ENCODE measurements at regions not wholly inside any gene's neighbourhood (a gene's known extent, or its start where the extent isn't known, plus 50 kb on each side); places are given as distances from the start of the nearest gene placed in this dataset.

GRCh38 chr3:161977850-161978249 is 481.2 kb downstream of the OTOL1 start:
- no peak for ATAC-seq (ENCODE audit: low FRiP score in 2 of 2)
- WGBS, 2 donors: 84 to 100% methylated on average over 5 to 9 of the region's 9 CpGs
- TF ChIP-seq POLR2AphosphoS5 (IDR thresholded peaks at IDR 0.05) (no peak), POLR2A (IDR thresholded peaks at IDR 0.05) (no peak), EP300 (IDR thresholded peaks at IDR 0.05) (no peak)
- TF ChIP-seq, protein P1, sequence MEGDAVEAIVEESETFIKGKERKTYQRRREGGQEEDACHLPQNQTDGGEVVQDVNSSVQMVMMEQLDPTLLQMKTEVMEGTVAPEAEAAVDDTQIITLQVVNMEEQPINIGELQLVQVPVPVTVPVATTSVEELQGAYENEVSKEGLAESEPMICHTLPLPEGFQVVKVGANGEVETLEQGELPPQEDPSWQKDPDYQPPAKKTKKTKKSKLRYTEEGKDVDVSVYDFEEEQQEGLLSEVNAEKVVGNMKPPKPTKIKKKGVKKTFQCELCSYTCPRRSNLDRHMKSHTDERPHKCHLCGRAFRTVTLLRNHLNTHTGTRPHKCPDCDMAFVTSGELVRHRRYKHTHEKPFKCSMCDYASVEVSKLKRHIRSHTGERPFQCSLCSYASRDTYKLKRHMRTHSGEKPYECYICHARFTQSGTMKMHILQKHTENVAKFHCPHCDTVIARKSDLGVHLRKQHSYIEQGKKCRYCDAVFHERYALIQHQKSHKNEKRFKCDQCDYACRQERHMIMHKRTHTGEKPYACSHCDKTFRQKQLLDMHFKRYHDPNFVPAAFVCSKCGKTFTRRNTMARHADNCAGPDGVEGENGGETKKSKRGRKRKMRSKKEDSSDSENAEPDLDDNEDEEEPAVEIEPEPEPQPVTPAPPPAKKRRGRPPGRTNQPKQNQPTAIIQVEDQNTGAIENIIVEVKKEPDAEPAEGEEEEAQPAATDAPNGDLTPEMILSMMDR (IDR thresholded peaks at IDR 0.05): no peak

GRCh38 chr3:161987933-161988332 is 491.3 kb downstream of the OTOL1 start:
- Histone ChIP-seq H3K27ac (no peak overlapping the region), H3K4me1 (no peaks in the 10 kb centered on the region), H3K36me3 (no peaks in the 10 kb centered on the region), H3K9me3 (no peaks in the 10 kb centered on the region), H3K4me3 (no peak overlapping the region), H3K27me3 (no peaks in the 10 kb centered on the region)
- no peak for DNase-seq
- TF ChIP-seq POLR2A (IDR thresholded peaks at IDR 0.05): no peak
- no peak for TF ChIP-seq POLR2AphosphoS5 (IDR thresholded peaks at IDR 0.05)
- TF ChIP-seq, protein P1 (IDR thresholded peaks at IDR 0.05): no peak
- no peak for TF ChIP-seq EP300 (IDR thresholded peaks at IDR 0.05)
- WGBS, 2 donors: 67 to 69% methylated on average over 1 of the region's 1 CpG
- no peak for ATAC-seq (ENCODE audit: low FRiP score in 2 of 2)

More at GRCh38 chr3:161977850-161978249, 481.2 kb downstream of the OTOL1 start:
- H3K27me3 ChIP-seq: no peaks in the 10 kb centered on the region
- no peak overlapping the region for H3K27ac ChIP-seq
- peak in 1 of 2 donors; percentile 17 for DNase-seq
- no peaks in the 10 kb centered on the region for H3K36me3 ChIP-seq
- H3K9me3 ChIP-seq: peaks cover 0 to 3% (median 0%) of the 10 kb centered on the region in 4 donors
- no peaks in the 10 kb centered on the region for H3K4me1 ChIP-seq
- H3K4me3 ChIP-seq: no peak overlapping the region

DNA sequence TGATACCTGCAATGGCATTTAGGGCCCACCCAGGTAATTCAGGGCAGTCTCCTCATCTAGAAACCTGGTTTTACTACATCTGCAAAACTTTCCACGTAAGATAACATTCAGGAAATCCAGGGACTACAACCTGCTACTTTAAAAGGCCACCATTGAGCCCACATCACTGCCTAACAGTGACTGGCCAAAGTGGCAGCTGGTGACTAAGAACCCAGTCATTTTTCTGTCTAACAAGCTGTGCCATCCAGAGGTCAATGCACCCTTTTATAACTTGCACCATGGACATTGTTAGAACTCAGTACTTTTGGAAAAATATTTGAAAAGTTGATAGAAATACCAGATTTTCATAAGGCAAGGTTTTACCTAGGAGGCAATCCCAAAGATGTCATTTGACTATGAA is 492.4 kb downstream of the OTOL1 start:
- Histone ChIP-seq H3K27me3 (no peaks in the 10 kb centered on the region), H3K9me3 (no peaks in the 10 kb centered on the region), H3K4me3 (no peak overlapping the region), H3K27ac (no peak overlapping the region), H3K36me3 (no peaks in the 10 kb centered on the region), H3K4me1 (no peaks in the 10 kb centered on the region)
- no peak for DNase-seq
- TF ChIP-seq POLR2AphosphoS5 (IDR thresholded peaks at IDR 0.05) (no peak), EP300 (IDR thresholded peaks at IDR 0.05) (no peak), POLR2A (IDR thresholded peaks at IDR 0.05) (no peak)
- TF ChIP-seq, protein P1 (IDR thresholded peaks at IDR 0.05): no peak
- 64 to 75% methylated on average over 1 of the region's 1 CpG for WGBS, 2 donors
- no peak for ATAC-seq (ENCODE audit: low FRiP score in 2 of 2)

DNA sequence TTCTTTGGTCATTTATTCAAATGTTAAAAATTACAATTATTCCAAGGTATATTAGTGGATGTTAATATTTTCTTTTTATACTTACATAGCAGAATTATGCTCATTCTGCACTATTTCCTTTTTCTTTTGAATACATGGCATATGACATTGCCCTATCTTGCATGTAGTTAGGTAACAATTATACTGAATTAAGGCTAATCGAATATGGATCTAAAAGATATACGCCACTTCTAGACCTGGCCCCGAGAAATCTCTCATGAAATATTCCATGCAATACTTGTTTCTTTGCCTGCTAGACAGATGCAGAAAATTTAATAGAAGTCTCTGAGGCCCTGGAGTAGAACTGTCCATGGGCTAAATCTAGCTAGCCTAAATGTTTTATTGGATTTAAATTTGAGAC is 493.4 kb downstream of the OTOL1 start:
- Histone ChIP-seq H3K4me1 (no peaks in the 10 kb centered on the region), H3K9me3 (no peaks in the 10 kb centered on the region), H3K27me3 (no peaks in the 10 kb centered on the region), H3K4me3 (no peak overlapping the region), H3K27ac (no peak overlapping the region), H3K36me3 (no peaks in the 10 kb centered on the region)
- 90 to 92% methylated on average over 3 of the region's 3 CpGs for WGBS, 2 donors
- no peak for TF ChIP-seq POLR2A (IDR thresholded peaks at IDR 0.05)
- TF ChIP-seq EP300 (IDR thresholded peaks at IDR 0.05): no peak
- TF ChIP-seq POLR2AphosphoS5 (IDR thresholded peaks at IDR 0.05): no peak
- TF ChIP-seq, protein P1 (IDR thresholded peaks at IDR 0.05): no peak
- ATAC-seq (ENCODE audit: low FRiP score in 2 of 2) (no peak), DNase-seq (no peak)

DNA sequence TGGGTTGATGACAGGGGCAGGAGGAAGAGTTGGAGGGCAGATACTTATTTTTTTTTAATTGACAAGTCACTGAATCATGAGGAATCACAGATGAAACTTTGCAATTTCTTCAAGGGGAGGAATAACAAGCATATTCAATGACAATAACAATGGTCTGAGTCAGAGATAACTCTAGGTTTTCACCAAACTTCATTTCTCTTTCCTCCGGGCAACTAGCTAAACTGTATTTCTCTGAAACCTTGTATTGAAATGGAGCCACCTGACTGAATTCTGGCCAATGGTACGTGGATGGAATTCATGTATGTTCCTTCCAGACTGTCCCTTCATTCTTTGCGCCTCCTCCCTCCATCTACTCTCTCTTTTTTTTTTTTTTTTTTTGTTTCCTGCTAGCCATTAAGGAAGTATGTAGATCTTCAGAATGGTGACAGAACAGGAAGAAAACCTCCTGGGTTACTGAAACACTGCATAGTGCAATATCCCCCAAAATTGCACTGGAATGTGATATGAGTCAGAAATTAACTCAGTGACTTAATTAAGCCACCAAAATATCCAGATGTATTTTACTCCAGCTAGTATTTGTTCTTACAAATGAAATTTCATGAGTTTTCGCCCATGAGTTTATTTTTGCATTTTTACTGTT is 495.4 kb downstream of the OTOL1 start:
- TF ChIP-seq POLR2A (IDR thresholded peaks at IDR 0.05) (no peak), EP300 (IDR thresholded peaks at IDR 0.05) (no peak), POLR2AphosphoS5 (IDR thresholded peaks at IDR 0.05) (no peak)
- TF ChIP-seq, protein P1 (IDR thresholded peaks at IDR 0.05): no peak
- no peaks in the 10 kb centered on the region for H3K4me1 ChIP-seq
- no peak overlapping the region for H3K27ac ChIP-seq
- no peaks in the 10 kb centered on the region for H3K36me3 ChIP-seq
- no peak overlapping the region for H3K4me3 ChIP-seq
- DNase-seq (no peak), ATAC-seq (ENCODE audit: low FRiP score in 2 of 2) (no peak)
- WGBS, 2 donors: 76 to 87% methylated on average over 4 of the region's 4 CpGs
- H3K9me3 ChIP-seq: no peaks in the 10 kb centered on the region
- H3K27me3 ChIP-seq: no peaks in the 10 kb centered on the region

Measured in upper lobe of left lung (tissue), 6 donors.